Sciatic nerve (tissue), 2 donors: ENCODE measurements at regions not wholly inside any gene's neighbourhood (a gene's known extent, or its start where the extent isn't known, plus 50 kb on each side); places are given as distances from the start of the nearest gene placed in this dataset.
"Not testable (repeated sequence)": the region's sequence is repeated elsewhere in the genome, so short reads cannot be mapped to it uniquely, and the experiment has no call there.

ENCODE experiments used
- ATAC-seq: fragments of 200-7000 bp; cut with Tn5 transposase; one replicate; pipeline ENCODE4 v1.9.1; 2020; ENCODE audit warnings: mild to moderate bottlenecking, moderate library complexity
- DNase-seq: peaks from one replicate; pipeline ENCODE4 v3.0.0-alpha.2; 2020; ENCODE audit warnings: low spot score
- intact Hi-C: fragments of 100-400 bp; cut with DNase I; formaldehyde crosslinking; loops from one replicate; pipeline ENCODE4 v1.14.2; 2022
- donor health status: DM: no; HTN: no; CAD: no.
- donor health status: DM: no; HTN: no; CAD: no.

- ATAC-seq (no peak), DNase-seq (no peak)
- intact Hi-C loops, result no loop called here
Observed at GRCh38 chr12:87001102-87001501, 744.9 kb upstream of the MGAT4C start.

GRCh38 chr12:86985298-86985697 lies 729.1 kb upstream of the MGAT4C start:
- intact Hi-C loops, result no loop called here
- DNase-seq (no peak), ATAC-seq (no peak)

- ATAC-seq, DNase-seq, intact Hi-C loops: not testable (repeated sequence)
Observed at GRCh38 chr12:86970595-86970994, 714.4 kb upstream of the MGAT4C start.

GRCh38 chr12:86959766-86960458 lies 703.7 kb upstream of the MGAT4C start:
- no peak for DNase-seq

GRCh38 chr12:86950444-86950843 lies 694.3 kb upstream of the MGAT4C start:
- DNase-seq (no peak), ATAC-seq (no peak)
- intact Hi-C loops, result no loop called here

More at GRCh38 chr12:86959766-86960458, 703.7 kb upstream of the MGAT4C start:
- intact Hi-C loops, result no loop called here
- no peak for ATAC-seq

GRCh38 chr12:86950043-86950442 lies 693.9 kb upstream of the MGAT4C start:
- DNase-seq (no peak), ATAC-seq (no peak)
- intact Hi-C loops, result no loop called here

GRCh38 chr12:86948851-86949250 lies 692.7 kb upstream of the MGAT4C start:
- no peak for ATAC-seq
- no peak for DNase-seq
- intact Hi-C loops, result no loop called here

- DNase-seq, result no peak
- no peak for ATAC-seq
- intact Hi-C loops, result no loop called here
Observed at GRCh38 chr12:86945685-86946196, 689.5 kb upstream of the MGAT4C start.

- ATAC-seq, intact Hi-C loops, DNase-seq: not testable (repeated sequence)
Observed at GRCh38 chr12:86944197-86944819, 688.1 kb upstream of the MGAT4C start.

GRCh38 chr12:86931714-86932113 lies 675.5 kb upstream of the MGAT4C start:
- intact Hi-C loops, result no loop called here
- no peak for DNase-seq

GRCh38 chr12:86929962-86930361 lies 673.8 kb upstream of the MGAT4C start:
- ATAC-seq (no peak), DNase-seq (no peak)
- intact Hi-C loops, result no loop called here

More at GRCh38 chr12:86931714-86932113, 675.5 kb upstream of the MGAT4C start:
- no peak for ATAC-seq

GRCh38 chr12:86917121-86917520 lies 660.9 kb upstream of the MGAT4C start:
- no peak for ATAC-seq
- intact Hi-C loops, result no loop called here
- no peak for DNase-seq

GRCh38 chr12:86914721-86915120 lies 658.5 kb upstream of the MGAT4C start:
- ATAC-seq, result no peak
- DNase-seq, result no peak
- intact Hi-C loops, result no loop called here

- no peak for DNase-seq
- no peak for ATAC-seq
- intact Hi-C loops, result no loop called here
Observed at GRCh38 chr12:86911973-86912372, 655.8 kb upstream of the MGAT4C start.

- intact Hi-C loops, result no loop called here
- ATAC-seq, result no peak
- DNase-seq, result no peak
Observed at GRCh38 chr12:86903159-86903558, 647.0 kb upstream of the MGAT4C start.

- ATAC-seq (no peak), DNase-seq (no peak)
- intact Hi-C loops, result no loop called here
Observed at GRCh38 chr12:86860776-86861175, 604.6 kb upstream of the MGAT4C start.

GRCh38 chr12:86852451-86852850 lies 596.3 kb upstream of the MGAT4C start:
- no peak for DNase-seq
- no peak for ATAC-seq
- intact Hi-C loops, result no loop called here

- intact Hi-C loops, result no loop called here
- DNase-seq, result no peak
- no peak for ATAC-seq
Observed at GRCh38 chr12:86838711-86839110, 582.5 kb upstream of the MGAT4C start.

GRCh38 chr12:86838260-86838659 lies 582.1 kb upstream of the MGAT4C start:
- DNase-seq (no peak), ATAC-seq (no peak)
- intact Hi-C loops, result no loop called here

- ATAC-seq (no peak), DNase-seq (no peak)
- intact Hi-C loops, result no loop called here
Observed at GRCh38 chr12:86837246-86837645, 581.1 kb upstream of the MGAT4C start.

- intact Hi-C loops, result no loop called here
- ATAC-seq (no peak), DNase-seq (no peak)
Observed at GRCh38 chr12:86834217-86834616, 578.0 kb upstream of the MGAT4C start.
